GM23338 (cell line): ENCODE measurements at regions not wholly inside any gene's neighbourhood (a gene's known extent, or its start where the extent isn't known, plus 50 kb on each side); places are given as distances from the start of the nearest gene placed in this dataset.

Experiments
- ATAC-seq: fragments of 200-7000 bp; cut with Tn5 transposase; 3 replicates; pipeline ENCODE4 v1.9.1; 2020
- DNase-seq: peaks from one replicate; pipeline ENCODE4 v3.0.0-alpha.2; 2015; ENCODE audit warnings: low spot score
- H2AFZ ChIP-seq: fragments of 200-600 bp; sonication (generic); 2 replicates; pipeline ENCODE4 v1.8.0; 2016; ENCODE audit warnings: antibody characterized with exemption, mild to moderate bottlenecking, moderate library complexity
- H3F3A ChIP-seq: fragments of 200-600 bp; sonication (generic); replicated peaks from 2 replicates; pipeline ENCODE4 v1.8.0; 2017; ENCODE audit warnings: antibody characterized with exemption, mixed run types, low read depth
- H3K27ac ChIP-seq: fragments of 200-600 bp; sonication (generic); 2 replicates; pipeline ENCODE4 v1.6.1; 2016; ENCODE audit warnings: low read depth
- H3K27me3 ChIP-seq: fragments of 200-600 bp; sonication (generic); 2 replicates; pipeline ENCODE4 v1.8.0; 2016; ENCODE audit warnings: mild to moderate bottlenecking, mixed run types, moderate library complexity; ENCODE audit not compliant: insufficient read depth
- H3K36me3 ChIP-seq: fragments of 200-600 bp; sonication (generic); 2 replicates; pipeline ENCODE4 v1.8.0; 2016; ENCODE audit warnings: mild to moderate bottlenecking; ENCODE audit not compliant: insufficient read depth
- H3K4me1 ChIP-seq: fragments of 200-600 bp; sonication (generic); 2 replicates; pipeline ENCODE4 v1.8.0; 2016; ENCODE audit warnings: mild to moderate bottlenecking, moderate library complexity; ENCODE audit not compliant: insufficient read depth
- H3K4me2 ChIP-seq: fragments of 200-600 bp; sonication (generic); 2 replicates; pipeline ENCODE4 v1.7.1; 2017; ENCODE audit warnings: mixed run types
- H3K4me3 ChIP-seq: fragments of 200-600 bp; sonication (generic); 2 replicates; pipeline ENCODE4 v1.6.1; 2016; ENCODE audit warnings: mixed run types
- H3K79me2 ChIP-seq: fragments of 200-600 bp; sonication (generic); replicated peaks from 2 replicates; pipeline ENCODE4 v1.8.0; 2017; ENCODE audit warnings: mild to moderate bottlenecking; ENCODE audit not compliant: insufficient read depth
- H3K9me2 ChIP-seq: fragments of 200-600 bp; sonication (generic); 2 replicates; pipeline ENCODE4 v1.8.0; 2017; ENCODE audit not compliant: insufficient read depth
- H4K20me1 ChIP-seq: fragments of 200-600 bp; sonication (generic); replicated peaks from 2 replicates; pipeline ENCODE4 v1.8.0; 2017; ENCODE audit warnings: mild to moderate bottlenecking; ENCODE audit not compliant: insufficient read depth
- H3K27ac Mint-ChIP-seq: 2 replicates; pipeline ENCODE4 v1.8.0; 2020; ENCODE audit warnings: inconsistent platforms, mild to moderate bottlenecking, moderate library complexity, mixed read lengths
- H3K27me3 Mint-ChIP-seq: 3 replicates; pipeline ENCODE4 v1.8.0; 2022; ENCODE audit warnings: low read depth, mild to moderate bottlenecking, moderate library complexity, mixed read lengths, inconsistent platforms; ENCODE audit not compliant: insufficient read depth, poor library complexity
- H3K36me3 Mint-ChIP-seq: 3 replicates; pipeline ENCODE4 v1.8.0; 2021; ENCODE audit warnings: low read depth, mild to moderate bottlenecking, inconsistent platforms, moderate library complexity, mixed read lengths
- H3K4me1 Mint-ChIP-seq: 3 replicates; pipeline ENCODE4 v1.8.0; 2020; ENCODE audit warnings: mild to moderate bottlenecking, inconsistent platforms, mixed read lengths
- H3K4me3 Mint-ChIP-seq: 3 replicates; pipeline ENCODE4 v1.8.0; 2021; ENCODE audit warnings: moderate library complexity, mild to moderate bottlenecking, inconsistent platforms, mixed read lengths
- H3K9me3 Mint-ChIP-seq: 3 replicates; pipeline ENCODE4 v1.8.0; 2020; ENCODE audit warnings: moderate library complexity, mild to moderate bottlenecking, inconsistent platforms, mixed read lengths
- CREB1 ChIP-seq: fragments of 250-450 bp; sonication (Bioruptor Pico); IDR thresholded peaks from 2 replicates; pipeline ENCODE4 v1.5.0; 2020; ENCODE audit warnings: low read depth, mild to moderate bottlenecking, moderate library complexity
- JUNB ChIP-seq: IDR thresholded peaks from one replicate; pipeline ENCODE4 v1.6.1; 2016; ENCODE audit warnings: antibody characterized with exemption; ENCODE audit not compliant: unreplicated experiment
- NANOG ChIP-seq: IDR thresholded peaks from 2 replicates; pipeline ENCODE4 v1.6.1; 2016; ENCODE audit warnings: antibody characterized with exemption, borderline replicate concordance
- POLR2AphosphoS5 ChIP-seq: IDR thresholded peaks from 2 replicates; pipeline ENCODE4 v1.6.1; 2016; ENCODE audit warnings: antibody characterized with exemption, low read depth
- STAT1 ChIP-seq: IDR thresholded peaks from one replicate; pipeline ENCODE4 v1.6.1; 2016; ENCODE audit warnings: antibody characterized with exemption; ENCODE audit not compliant: unreplicated experiment
- ZNF114 ChIP-seq: fragments of 250-450 bp; sonication (Bioruptor Pico); IDR thresholded peaks from 2 replicates; pipeline ENCODE4 v1.5.0; 2020; ENCODE audit warnings: mild to moderate bottlenecking, moderate library complexity
- TF ChIP-seq, protein P1 (sequence below): IDR thresholded peaks from 2 replicates; pipeline ENCODE4 v1.6.1; 2016; ENCODE audit warnings: antibody characterized with exemption
- TF ChIP-seq, protein P2 (sequence below): fragments of 250-450 bp; sonication (Bioruptor Pico); IDR thresholded peaks from 2 replicates; pipeline ENCODE4 v1.5.0; 2020; ENCODE audit warnings: mild to moderate bottlenecking, moderate library complexity
- TF ChIP-seq, protein P3 (sequence below), 2 experiments: fragments of 200-600 bp in 1 of 2; sonication (generic) in 1 of 2; conservative IDR thresholded peaks; 2 replicates each; pipeline versions ENCODE4 v1.5.1 to v1.6.1; 2016 to 2017; ENCODE audit warnings: antibody characterized with exemption in 2 of 2, low read depth in 2 of 2, mild to moderate bottlenecking in 2 of 2, moderate library complexity in 1 of 2

DNA sequence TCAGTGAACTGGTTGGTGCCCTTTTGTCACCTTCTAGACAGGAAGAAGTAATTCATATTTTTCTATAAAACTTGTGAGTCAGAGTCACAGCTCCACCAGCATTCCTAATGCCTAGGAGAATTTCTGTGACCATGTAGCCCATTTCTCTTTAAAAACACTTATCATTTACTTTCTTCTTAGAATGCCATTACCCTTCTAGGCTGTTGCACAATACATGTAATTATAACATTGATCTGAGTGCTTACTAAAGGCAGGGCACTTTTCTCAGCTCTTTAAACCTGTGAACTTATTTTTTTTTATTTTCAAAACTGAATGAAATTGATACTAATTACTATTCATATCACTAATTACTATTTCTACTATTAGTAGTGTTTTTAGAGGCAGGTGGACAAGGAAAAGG, 373.7 kb downstream of the TLE4 start:
- TF ChIP-seq JUNB (no peak), POLR2AphosphoS5 (no peak), NANOG (no peak)
- TF ChIP-seq, protein P1, sequence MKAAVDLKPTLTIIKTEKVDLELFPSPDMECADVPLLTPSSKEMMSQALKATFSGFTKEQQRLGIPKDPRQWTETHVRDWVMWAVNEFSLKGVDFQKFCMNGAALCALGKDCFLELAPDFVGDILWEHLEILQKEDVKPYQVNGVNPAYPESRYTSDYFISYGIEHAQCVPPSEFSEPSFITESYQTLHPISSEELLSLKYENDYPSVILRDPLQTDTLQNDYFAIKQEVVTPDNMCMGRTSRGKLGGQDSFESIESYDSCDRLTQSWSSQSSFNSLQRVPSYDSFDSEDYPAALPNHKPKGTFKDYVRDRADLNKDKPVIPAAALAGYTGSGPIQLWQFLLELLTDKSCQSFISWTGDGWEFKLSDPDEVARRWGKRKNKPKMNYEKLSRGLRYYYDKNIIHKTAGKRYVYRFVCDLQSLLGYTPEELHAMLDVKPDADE: no peak
- TF ChIP-seq, protein P2, sequence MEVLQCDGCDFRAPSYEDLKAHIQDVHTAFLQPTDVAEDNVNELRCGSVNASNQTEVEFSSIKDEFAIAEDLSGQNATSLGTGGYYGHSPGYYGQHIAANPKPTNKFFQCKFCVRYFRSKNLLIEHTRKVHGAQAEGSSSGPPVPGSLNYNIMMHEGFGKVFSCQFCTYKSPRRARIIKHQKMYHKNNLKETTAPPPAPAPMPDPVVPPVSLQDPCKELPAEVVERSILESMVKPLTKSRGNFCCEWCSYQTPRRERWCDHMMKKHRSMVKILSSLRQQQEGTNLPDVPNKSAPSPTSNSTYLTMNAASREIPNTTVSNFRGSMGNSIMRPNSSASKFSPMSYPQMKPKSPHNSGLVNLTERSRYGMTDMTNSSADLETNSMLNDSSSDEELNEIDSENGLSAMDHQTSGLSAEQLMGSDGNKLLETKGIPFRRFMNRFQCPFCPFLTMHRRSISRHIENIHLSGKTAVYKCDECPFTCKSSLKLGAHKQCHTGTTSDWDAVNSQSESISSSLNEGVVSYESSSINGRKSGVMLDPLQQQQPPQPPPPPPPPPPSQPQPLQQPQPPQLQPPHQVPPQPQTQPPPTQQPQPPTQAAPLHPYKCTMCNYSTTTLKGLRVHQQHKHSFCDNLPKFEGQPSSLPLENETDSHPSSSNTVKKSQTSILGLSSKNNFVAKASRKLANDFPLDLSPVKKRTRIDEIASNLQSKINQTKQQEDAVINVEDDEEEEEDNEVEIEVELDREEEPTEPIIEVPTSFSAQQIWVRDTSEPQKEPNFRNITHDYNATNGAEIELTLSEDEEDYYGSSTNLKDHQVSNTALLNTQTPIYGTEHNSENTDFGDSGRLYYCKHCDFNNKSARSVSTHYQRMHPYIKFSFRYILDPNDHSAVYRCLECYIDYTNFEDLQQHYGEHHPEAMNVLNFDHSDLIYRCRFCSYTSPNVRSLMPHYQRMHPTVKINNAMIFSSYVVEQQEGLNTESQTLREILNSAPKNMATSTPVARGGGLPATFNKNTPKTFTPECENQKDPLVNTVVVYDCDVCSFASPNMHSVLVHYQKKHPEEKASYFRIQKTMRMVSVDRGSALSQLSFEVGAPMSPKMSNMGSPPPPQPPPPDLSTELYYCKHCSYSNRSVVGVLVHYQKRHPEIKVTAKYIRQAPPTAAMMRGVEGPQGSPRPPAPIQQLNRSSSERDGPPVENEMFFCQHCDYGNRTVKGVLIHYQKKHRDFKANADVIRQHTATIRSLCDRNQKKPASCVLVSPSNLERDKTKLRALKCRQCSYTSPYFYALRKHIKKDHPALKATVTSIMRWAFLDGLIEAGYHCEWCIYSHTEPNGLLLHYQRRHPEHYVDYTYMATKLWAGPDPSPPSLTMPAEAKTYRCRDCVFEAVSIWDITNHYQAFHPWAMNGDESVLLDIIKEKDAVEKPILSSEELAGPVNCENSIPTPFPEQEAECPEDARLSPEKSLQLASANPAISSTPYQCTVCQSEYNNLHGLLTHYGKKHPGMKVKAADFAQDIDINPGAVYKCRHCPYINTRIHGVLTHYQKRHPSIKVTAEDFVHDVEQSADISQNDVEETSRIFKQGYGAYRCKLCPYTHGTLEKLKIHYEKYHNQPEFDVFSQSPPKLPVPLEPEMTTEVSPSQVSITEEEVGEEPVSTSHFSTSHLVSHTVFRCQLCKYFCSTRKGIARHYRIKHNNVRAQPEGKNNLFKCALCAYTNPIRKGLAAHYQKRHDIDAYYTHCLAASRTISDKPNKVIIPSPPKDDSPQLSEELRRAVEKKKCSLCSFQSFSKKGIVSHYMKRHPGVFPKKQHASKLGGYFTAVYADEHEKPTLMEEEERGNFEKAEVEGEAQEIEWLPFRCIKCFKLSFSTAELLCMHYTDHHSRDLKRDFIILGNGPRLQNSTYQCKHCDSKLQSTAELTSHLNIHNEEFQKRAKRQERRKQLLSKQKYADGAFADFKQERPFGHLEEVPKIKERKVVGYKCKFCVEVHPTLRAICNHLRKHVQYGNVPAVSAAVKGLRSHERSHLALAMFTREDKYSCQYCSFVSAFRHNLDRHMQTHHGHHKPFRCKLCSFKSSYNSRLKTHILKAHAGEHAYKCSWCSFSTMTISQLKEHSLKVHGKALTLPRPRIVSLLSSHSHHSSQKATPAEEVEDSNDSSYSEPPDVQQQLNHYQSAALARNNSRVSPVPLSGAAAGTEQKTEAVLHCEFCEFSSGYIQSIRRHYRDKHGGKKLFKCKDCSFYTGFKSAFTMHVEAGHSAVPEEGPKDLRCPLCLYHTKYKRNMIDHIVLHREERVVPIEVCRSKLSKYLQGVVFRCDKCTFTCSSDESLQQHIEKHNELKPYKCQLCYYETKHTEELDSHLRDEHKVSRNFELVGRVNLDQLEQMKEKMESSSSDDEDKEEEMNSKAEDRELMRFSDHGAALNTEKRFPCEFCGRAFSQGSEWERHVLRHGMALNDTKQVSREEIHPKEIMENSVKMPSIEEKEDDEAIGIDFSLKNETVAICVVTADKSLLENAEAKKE: no peak

DNA sequence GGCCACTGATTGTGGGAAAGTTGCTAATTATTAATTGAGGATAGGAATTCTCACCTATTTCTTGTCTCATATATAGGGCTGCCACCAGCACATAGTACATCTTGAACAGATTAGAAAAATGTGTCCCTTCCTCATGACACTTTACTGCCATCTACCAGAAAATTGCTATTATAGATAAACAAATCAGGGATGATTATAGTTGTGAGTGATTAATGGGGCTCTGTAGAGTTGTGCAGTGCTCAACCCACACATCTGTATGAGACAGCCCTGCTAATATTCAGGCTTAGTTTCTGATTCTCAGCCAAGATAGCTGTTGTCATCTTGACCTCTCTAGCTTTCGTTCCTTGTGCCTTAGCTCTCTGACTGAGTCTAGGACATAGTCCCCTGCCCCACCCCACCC, 373.3 kb downstream of the TLE4 start:
- no peak overlapping the region for H3K27ac ChIP-seq
- Mint-ChIP-seq H3K9me3 (no peaks in the 10 kb centered on the region), H3K36me3 (no peaks in the 10 kb centered on the region), H3K27me3 (no peaks in the 10 kb centered on the region), H3K4me3 (no peak overlapping the region), H3K4me1 (no peaks in the 10 kb centered on the region; the same call in 2 of the 3 replicates), H3K27ac (no peak overlapping the region)
- no peaks in the 10 kb centered on the region for H3K4me1 ChIP-seq
- ATAC-seq (no peak), DNase-seq (no peak)
- H3K36me3 ChIP-seq: no peaks in the 10 kb centered on the region
- no peak overlapping the region for H2AFZ ChIP-seq
- H4K20me1 ChIP-seq: no peaks in the 10 kb centered on the region
- H3K4me2 ChIP-seq: no peak overlapping the region
- no peak for TF ChIP-seq ZNF114
- TF ChIP-seq POLR2AphosphoS5: no peak
- TF ChIP-seq STAT1: no peak
- TF ChIP-seq, protein P3, sequence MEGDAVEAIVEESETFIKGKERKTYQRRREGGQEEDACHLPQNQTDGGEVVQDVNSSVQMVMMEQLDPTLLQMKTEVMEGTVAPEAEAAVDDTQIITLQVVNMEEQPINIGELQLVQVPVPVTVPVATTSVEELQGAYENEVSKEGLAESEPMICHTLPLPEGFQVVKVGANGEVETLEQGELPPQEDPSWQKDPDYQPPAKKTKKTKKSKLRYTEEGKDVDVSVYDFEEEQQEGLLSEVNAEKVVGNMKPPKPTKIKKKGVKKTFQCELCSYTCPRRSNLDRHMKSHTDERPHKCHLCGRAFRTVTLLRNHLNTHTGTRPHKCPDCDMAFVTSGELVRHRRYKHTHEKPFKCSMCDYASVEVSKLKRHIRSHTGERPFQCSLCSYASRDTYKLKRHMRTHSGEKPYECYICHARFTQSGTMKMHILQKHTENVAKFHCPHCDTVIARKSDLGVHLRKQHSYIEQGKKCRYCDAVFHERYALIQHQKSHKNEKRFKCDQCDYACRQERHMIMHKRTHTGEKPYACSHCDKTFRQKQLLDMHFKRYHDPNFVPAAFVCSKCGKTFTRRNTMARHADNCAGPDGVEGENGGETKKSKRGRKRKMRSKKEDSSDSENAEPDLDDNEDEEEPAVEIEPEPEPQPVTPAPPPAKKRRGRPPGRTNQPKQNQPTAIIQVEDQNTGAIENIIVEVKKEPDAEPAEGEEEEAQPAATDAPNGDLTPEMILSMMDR (conservative IDR thresholded peaks at IDR 0.05; ENCODE audit: low read depth in 2 of 2): no peak
- no peak for TF ChIP-seq CREB1 (CRISPR knock-in tag)
- no peak for TF ChIP-seq NANOG
- no peaks in the 10 kb centered on the region for H3K27me3 ChIP-seq
- no peak overlapping the region for H3K4me3 ChIP-seq
- no peaks in the 10 kb centered on the region for H3F3A ChIP-seq
- H3K9me2 ChIP-seq: no peaks in the 10 kb centered on the region
- H3K79me2 ChIP-seq: no peaks in the 10 kb centered on the region

More for the DNA sequence above, 373.7 kb downstream of the TLE4 start:
- H2AFZ ChIP-seq: no peak overlapping the region
- no peaks in the 10 kb centered on the region for H3K4me1 ChIP-seq
- no peaks in the 10 kb centered on the region; the same call in 2 of the 3 replicates for H3K4me1 Mint-ChIP-seq
- no peak overlapping the region for H3K27ac ChIP-seq
- H3K36me3 Mint-ChIP-seq: no peaks in the 10 kb centered on the region
- no peak overlapping the region for H3K4me2 ChIP-seq
- no peaks in the 10 kb centered on the region for H3K9me2 ChIP-seq
- ATAC-seq: no peak
- H3K36me3 ChIP-seq: no peaks in the 10 kb centered on the region
- H3K27ac Mint-ChIP-seq: no peak overlapping the region
- no peak for DNase-seq
- no peak overlapping the region for H3K4me3 Mint-ChIP-seq
- H3K27me3 ChIP-seq: no peaks in the 10 kb centered on the region
- H3K79me2 ChIP-seq: no peaks in the 10 kb centered on the region
- no peaks in the 10 kb centered on the region for H3K27me3 Mint-ChIP-seq
- H3K9me3 Mint-ChIP-seq: no peaks in the 10 kb centered on the region
- H3F3A ChIP-seq: no peaks in the 10 kb centered on the region
- H3K4me3 ChIP-seq: no peak overlapping the region
- no peaks in the 10 kb centered on the region for H4K20me1 ChIP-seq
